ENCODE measurements at regions not wholly inside any gene's neighbourhood (a gene's known extent, or its start where the extent isn't known, plus 50 kb on each side); places are given as distances from the start of the nearest gene placed in this dataset.

DNA sequence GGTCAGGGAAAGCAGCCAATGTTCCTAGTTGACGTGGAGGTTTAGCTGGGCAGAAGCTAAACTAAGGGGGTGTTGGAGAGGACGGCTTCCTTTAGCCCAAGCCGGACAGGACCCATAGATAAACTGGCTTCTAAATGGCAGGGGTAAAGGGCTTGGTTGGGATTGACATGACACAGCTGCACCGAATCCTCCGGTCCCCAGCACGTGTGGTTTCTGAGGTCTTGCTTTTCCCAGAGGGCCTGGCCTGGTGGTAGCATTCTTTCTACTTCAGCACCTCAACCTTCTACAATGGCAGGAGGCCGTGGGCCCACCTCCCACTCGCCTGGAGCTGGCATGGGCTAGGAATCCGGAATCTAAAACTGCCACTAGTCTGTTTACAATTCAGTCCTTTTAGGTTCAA, 163.0 kb downstream of the FGF9 start:
- Histone ChIP-seq H4K91ac (ENCODE audit: insufficient read depth, low read depth, low read length) (no peak overlapping the region), H3K27me3 (ENCODE audit: control insufficient read depth, insufficient read depth, low read length) (no peaks in the 10 kb centered on the region), H3K27ac (ENCODE audit: insufficient read depth, low read length) (no peak overlapping the region), H3K18ac (ENCODE audit: low read depth, low read length) (no peak overlapping the region), H2AK9ac (replicated peaks; ENCODE audit: low read depth, low read length, poor library complexity) (no peak overlapping the region), H2BK5ac (ENCODE audit: low read depth, low read length, poor library complexity, severe bottlenecking) (no peak overlapping the region), H3K4ac (ENCODE audit: low read depth, low read length) (no peak overlapping the region), H2BK20ac (ENCODE audit: low read depth, low read length) (no peak overlapping the region), H3K9me1 (ENCODE audit: insufficient read depth, low read length) (peaks cover 2% of the 10 kb centered on the region; the same call in 1 of the 2 replicates), H2BK120ac (ENCODE audit: low read depth, low read length) (no peak overlapping the region), H3K4me1 (ENCODE audit: control insufficient read depth, insufficient read depth, low read length) (no peaks in the 10 kb centered on the region; the same call in 1 of the 2 replicates), H3K23ac (ENCODE audit: low read depth, low read length) (no peak overlapping the region; the same call in 1 of the 2 replicates), H3K36me3 (ENCODE audit: control insufficient read depth, insufficient read depth, low read length) (no peaks in the 10 kb centered on the region), H2BK15ac (ENCODE audit: low read depth, low read length) (no peak overlapping the region), H4K8ac (ENCODE audit: low read depth in 2 of 2, low read length in 2 of 2) (no peak overlapping the region; a peak in 1 of 4 replicates), H3K9me3 (ENCODE audit: control insufficient read depth, insufficient read depth, low read length) (no peaks in the 10 kb centered on the region), H3K4me2 (ENCODE audit: low read depth, low read length) (no peak overlapping the region), H4K20me1 (ENCODE audit: insufficient read depth, low read length) (no peaks in the 10 kb centered on the region), H2AFZ (replicated peaks; ENCODE audit: low read length, poor library complexity) (peak overlapping the region; percentile 27), H2AK5ac (ENCODE audit: low read depth, low read length) (no peak overlapping the region), H3K14ac (replicated peaks; ENCODE audit: low read depth, low read length) (no peak overlapping the region), H4K5ac (ENCODE audit: low read depth, low read length) (no peak overlapping the region; the same call in 1 of the 2 replicates), H3K79me1 (ENCODE audit: low read depth in 1 of 2, low read length in 2 of 2) (no peaks in the 10 kb centered on the region), H3K9ac (ENCODE audit: low read depth, low read length) (no peak overlapping the region), H3K4me3 (ENCODE audit: insufficient read depth, low read depth, low read length) (no peak overlapping the region), H3K56ac (ENCODE audit: extremely low read depth, insufficient read depth, low read length) (no peak overlapping the region)
- dilution Hi-C loops (cut with HindIII; ENCODE audit: low sequenced_read_pairs, unreplicated experiment) (no loop called here), intact Hi-C loops (cut with micrococcal nuclease) (no loop called here), in situ Hi-C loops (cut with MboI; ENCODE audit: low sequenced_read_pairs) (no loop called here)
- ChIA-PET CTCF (no interaction called here), POLR2A (ENCODE audit: unreplicated experiment) (no interaction called here)
- 20% methylated on average over 1 of the region's 9 CpGs; no CpG with 5 or more reads in 1 of the 2 experiments for WGBS, 2 experiments (ENCODE audit: extremely low coverage in 2 of 2, insufficient read length in 1 of 2)
- TF ChIP-seq MXI1 (IDR thresholded peaks at IDR 0.05; ENCODE audit: borderline replicate concordance, low read depth, low read length), result no peak
- TF ChIP-seq CHD1 (IDR thresholded peaks at IDR 0.05; ENCODE audit: low read depth, low read length), result no peak
- no peak for TF ChIP-seq POLR2A (IDR thresholded peaks at IDR 0.05; ENCODE audit: low read depth, low read length)
- TF ChIP-seq, protein P1, sequence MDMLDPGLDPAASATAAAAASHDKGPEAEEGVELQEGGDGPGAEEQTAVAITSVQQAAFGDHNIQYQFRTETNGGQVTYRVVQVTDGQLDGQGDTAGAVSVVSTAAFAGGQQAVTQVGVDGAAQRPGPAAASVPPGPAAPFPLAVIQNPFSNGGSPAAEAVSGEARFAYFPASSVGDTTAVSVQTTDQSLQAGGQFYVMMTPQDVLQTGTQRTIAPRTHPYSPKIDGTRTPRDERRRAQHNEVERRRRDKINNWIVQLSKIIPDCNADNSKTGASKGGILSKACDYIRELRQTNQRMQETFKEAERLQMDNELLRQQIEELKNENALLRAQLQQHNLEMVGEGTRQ (IDR thresholded peaks at IDR 0.05; ENCODE audit: low read depth, low read length), result no peak
- no peak for TF ChIP-seq RCOR1 (IDR thresholded peaks at IDR 0.05; ENCODE audit: insufficient replicate concordance, low read length)
- TF ChIP-seq, protein P2, sequence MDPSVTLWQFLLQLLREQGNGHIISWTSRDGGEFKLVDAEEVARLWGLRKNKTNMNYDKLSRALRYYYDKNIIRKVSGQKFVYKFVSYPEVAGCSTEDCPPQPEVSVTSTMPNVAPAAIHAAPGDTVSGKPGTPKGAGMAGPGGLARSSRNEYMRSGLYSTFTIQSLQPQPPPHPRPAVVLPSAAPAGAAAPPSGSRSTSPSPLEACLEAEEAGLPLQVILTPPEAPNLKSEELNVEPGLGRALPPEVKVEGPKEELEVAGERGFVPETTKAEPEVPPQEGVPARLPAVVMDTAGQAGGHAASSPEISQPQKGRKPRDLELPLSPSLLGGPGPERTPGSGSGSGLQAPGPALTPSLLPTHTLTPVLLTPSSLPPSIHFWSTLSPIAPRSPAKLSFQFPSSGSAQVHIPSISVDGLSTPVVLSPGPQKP (IDR thresholded peaks at IDR 0.05; ENCODE audit: borderline replicate concordance, low read depth, low read length), result no peak
- no peak for TF ChIP-seq CEBPB (IDR thresholded peaks at IDR 0.05; ENCODE audit: low read depth, low read length)
- TF ChIP-seq SMC3 (IDR thresholded peaks at IDR 0.05; ENCODE audit: low read depth, low read length), result no peak
- ATAC-seq (ENCODE audit: low read depth), result no peak
- BruUV-seq (replicated peaks), result no TSS peak
- no peak for DNase-seq
